B cell (primary cell): ENCODE measurements at regions not wholly inside any gene's neighbourhood (a gene's known extent, or its start where the extent isn't known, plus 50 kb on each side); places are given as distances from the start of the nearest gene placed in this dataset.

Experiments used
- ATAC-seq: fragments of 200-7000 bp; cut with Tn5 transposase; one replicate; pipeline ENCODE4 v1.10.0; 2021; ENCODE audit warnings: low read depth, mild to moderate bottlenecking, moderate number of reproducible peaks, moderate library complexity
- CTCF ChIA-PET: fragments of 350-600 bp; sonication (Branson Sonifier 250); formaldehyde crosslinking; loops from one replicate; lab custom pipeline; 2021; ENCODE audit warnings: antibody characterized with exemption, inconsistent platforms; lab: Charles Lee
- POLR2A ChIA-PET: fragments of 350-600 bp; sonication (Branson Sonifier 250); formaldehyde crosslinking; loops from one replicate; lab custom pipeline; 2021; ENCODE audit warnings: antibody characterized with exemption; lab: Charles Lee
- DNase-seq: peaks from one replicate; pipeline ENCODE4 v3.0.0; 2013
- H2AFZ ChIP-seq: 2 replicates; pipeline ENCODE4 v1.6.1; 2012; ENCODE audit warnings: mild to moderate bottlenecking, low read depth, low read length; ENCODE audit not compliant: insufficient read depth, poor library complexity, severe bottlenecking
- H3K27ac ChIP-seq, 2 donors: 1 replicate in 1 of 2; 2 replicates in 1 of 2; pipeline ENCODE4 v1.5.1; 2012 to 2013; ENCODE audit warnings: low read length in 2 of 2, mild to moderate bottlenecking in 2 of 2, moderate library complexity in 1 of 2
- H3K27me3 ChIP-seq, 4 experiments: fragments of 200-600 bp in 1 of 4; sonication (generic) in 1 of 4; replicated peaks in 1 of 4; 1 replicate in 2 of 4; 2 replicates in 2 of 4; pipeline versions ENCODE4 v1.6.1 to v1.7.0; 2013 to 2016; ENCODE audit warnings: low read length in 3 of 4, mild to moderate bottlenecking in 2 of 4, mixed read lengths in 1 of 4, moderate library complexity in 1 of 4; ENCODE audit not compliant: insufficient read depth in 4 of 4, control insufficient read depth in 3 of 4; ENCODE audit errors: control extremely low read depth in 1 of 4
- H3K36me3 ChIP-seq, 2 experiments: replicated peaks in 1 of 2; 1 replicate in 1 of 2; 2 replicates in 1 of 2; pipeline versions ENCODE4 v1.6.1 to v1.7.1; 2013; ENCODE audit warnings: low read length in 1 of 2; ENCODE audit not compliant: insufficient read depth in 2 of 2, control insufficient read depth in 1 of 2; ENCODE audit errors: control extremely low read depth in 1 of 2, extremely low read depth in 1 of 2
- H3K4me1 ChIP-seq, 2 donors: fragments of 200-600 bp in 1 of 2; sonication (generic) in 1 of 2; 1 replicate in 1 of 2; 2 replicates in 1 of 2; pipeline versions ENCODE4 v1.5.1 to v1.6.1; 2013 to 2017; ENCODE audit warnings: low read length in 2 of 2; ENCODE audit not compliant: control insufficient read depth in 2 of 2, insufficient read depth in 2 of 2
- H3K4me2 ChIP-seq: replicated peaks from 2 replicates; pipeline ENCODE3; 2012; ENCODE audit warnings: mild to moderate bottlenecking, low read depth, low read length; ENCODE audit not compliant: poor library complexity, severe bottlenecking
- H3K4me3 ChIP-seq, 5 experiments: fragments of 200-600 bp in 1 of 5; sonication (generic) in 1 of 5; 1 replicate in 3 of 5; 2 replicates in 2 of 5; pipeline versions ENCODE4 v1.5.1 to v1.7.0; 2011 to 2016; ENCODE audit warnings: low read length in 4 of 5, mild to moderate bottlenecking in 4 of 5, low read depth in 2 of 5, control low read depth in 1 of 5, moderate library complexity in 1 of 5; ENCODE audit not compliant: insufficient read depth in 1 of 5; ENCODE audit errors: control extremely low read depth in 1 of 5, extremely low read depth in 1 of 5
- H3K79me2 ChIP-seq: fragments of 200-600 bp; sonication (generic); one replicate; pipeline ENCODE4 v1.6.0; 2016; ENCODE audit warnings: low read length; ENCODE audit not compliant: control insufficient read depth, insufficient read depth
- H3K9ac ChIP-seq: fragments of 200-600 bp; sonication (generic); 2 replicates; pipeline ENCODE4 v1.6.1; 2017; ENCODE audit warnings: mild to moderate bottlenecking, low read length, moderate library complexity
- H3K9me3 ChIP-seq, 3 donors: one replicate each; pipeline versions ENCODE4 v1.6.1 to v1.7.1; 2013; ENCODE audit warnings: low read length in 2 of 3; ENCODE audit not compliant: control insufficient read depth in 2 of 3, insufficient read depth in 1 of 3; ENCODE audit errors: control extremely low read depth in 1 of 3
- H4K20me1 ChIP-seq: 2 replicates; pipeline ENCODE4 v1.6.0; 2012; ENCODE audit warnings: mild to moderate bottlenecking, low read length; ENCODE audit not compliant: insufficient read depth, control insufficient read depth, poor library complexity, severe bottlenecking
- H3K27ac Mint-ChIP-seq: one replicate; pipeline ENCODE4 v1.8.0; 2021; ENCODE audit warnings: mixed read lengths
- H3K27me3 Mint-ChIP-seq: one replicate; pipeline ENCODE4 v1.8.0; 2021; ENCODE audit warnings: mixed read lengths
- H3K4me1 Mint-ChIP-seq: one replicate; pipeline ENCODE4 v1.8.0; 2021; ENCODE audit warnings: mixed read lengths
- H3K4me3 Mint-ChIP-seq: one replicate; pipeline ENCODE4 v1.8.0; 2021; ENCODE audit warnings: mixed read lengths
- H3K9me3 Mint-ChIP-seq: one replicate; pipeline ENCODE4 v1.8.0; 2022; ENCODE audit warnings: mixed read lengths; ENCODE audit not compliant: insufficient read depth
- EZH2 ChIP-seq: IDR thresholded peaks from 2 replicates; pipeline ENCODE4 v1.6.1; 2012; ENCODE audit warnings: borderline replicate concordance, low read depth, mild to moderate bottlenecking, moderate library complexity, low read length; ENCODE audit not compliant: insufficient read depth, poor library complexity, severe bottlenecking
- WGBS: methylation state at CpG from one replicate; pipeline ENCODE4 v1.1.5; 2013; ENCODE audit warnings: missing lambda C conversion rate; ENCODE audit not compliant: insufficient coverage; 5-methylcytosine and 5-hydroxymethylcytosine counted together
- intact Hi-C: fragments of 100-400 bp; cut with micrococcal nuclease; formaldehyde crosslinking; loops from one replicate; pipeline ENCODE4 v1.10.0; 2022
- TF ChIP-seq, protein P1 (sequence below): fragments of 200-600 bp; IDR thresholded peaks from one replicate; pipeline ENCODE4 v1.8.0; 2022; ENCODE audit warnings: antibody characterized with exemption, mild to moderate bottlenecking

DNA sequence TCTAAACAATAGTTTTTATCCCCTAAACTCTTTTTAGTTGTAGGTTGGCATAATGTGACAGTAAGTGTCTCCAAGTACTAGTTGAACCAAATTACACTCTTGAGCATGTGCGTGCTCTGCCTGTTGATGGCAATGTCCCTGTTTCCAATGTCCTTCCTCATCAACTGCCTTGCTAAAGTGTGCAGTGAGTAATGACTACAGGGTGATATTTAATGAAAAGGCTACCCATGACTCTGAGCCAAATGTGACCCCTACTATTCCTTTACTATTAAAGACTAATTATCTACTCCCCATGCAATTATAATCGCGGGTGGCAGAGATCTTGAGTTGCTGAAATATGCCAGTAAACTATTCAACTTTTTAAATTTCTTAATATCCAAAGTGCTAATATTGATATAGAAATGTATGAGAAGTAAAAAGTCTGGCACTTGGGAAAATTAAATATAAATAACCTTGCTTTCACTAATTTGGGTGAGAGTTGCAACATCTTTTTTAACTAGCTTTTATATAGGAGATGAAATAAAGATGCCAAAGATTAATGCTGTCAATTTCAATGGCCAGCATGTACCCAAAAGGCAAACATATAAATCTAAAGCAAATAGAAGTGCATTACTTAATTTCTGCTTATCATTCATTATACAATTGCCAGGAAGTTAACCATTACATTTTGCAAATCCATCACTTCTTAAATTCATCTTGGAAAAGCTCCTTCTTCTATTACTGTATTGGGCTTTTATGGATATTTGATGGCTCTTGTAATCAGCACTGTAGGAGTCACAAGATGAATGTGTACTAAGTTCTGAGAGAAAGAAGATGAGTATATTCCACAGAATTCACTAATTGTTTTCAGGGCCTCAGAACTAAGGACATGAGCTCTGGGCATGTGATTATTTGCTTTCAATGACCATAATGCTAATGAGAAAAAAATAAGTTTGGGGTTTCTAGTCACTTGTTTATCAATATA is 518.2 kb upstream of the NAALADL2 start:
- DNase-seq, result no peak
- no peak overlapping the region for H3K27ac Mint-ChIP-seq
- Histone ChIP-seq H3K9me3 (no peaks in the 10 kb centered on the region), H3K9ac (no peak overlapping the region), H3K4me2 (no peak overlapping the region), H3K4me3 (no peak overlapping the region), H3K27me3 (no peaks in the 10 kb centered on the region), H3K27ac (no peak overlapping the region), H3K36me3 (no peaks in the 10 kb centered on the region), H4K20me1 (no peaks in the 10 kb centered on the region), H2AFZ (no peak overlapping the region), H3K79me2 (no peaks in the 10 kb centered on the region), H3K4me1 (no peaks in the 10 kb centered on the region)
- H3K9me3 Mint-ChIP-seq, result peaks cover 1% of the 10 kb centered on the region
- no peak for ATAC-seq
- no peak overlapping the region for H3K4me3 Mint-ChIP-seq
- intact Hi-C loops, result no loop called here
- CTCF ChIA-PET, result no interaction called here
- no peaks in the 10 kb centered on the region for H3K27me3 Mint-ChIP-seq
- POLR2A ChIA-PET, result no interaction called here
- H3K4me1 Mint-ChIP-seq, result no peaks in the 10 kb centered on the region
- no CpG with 5 or more reads among the region's 3 CpGs for WGBS
- no peak for TF ChIP-seq EZH2
- TF ChIP-seq, protein P1, sequence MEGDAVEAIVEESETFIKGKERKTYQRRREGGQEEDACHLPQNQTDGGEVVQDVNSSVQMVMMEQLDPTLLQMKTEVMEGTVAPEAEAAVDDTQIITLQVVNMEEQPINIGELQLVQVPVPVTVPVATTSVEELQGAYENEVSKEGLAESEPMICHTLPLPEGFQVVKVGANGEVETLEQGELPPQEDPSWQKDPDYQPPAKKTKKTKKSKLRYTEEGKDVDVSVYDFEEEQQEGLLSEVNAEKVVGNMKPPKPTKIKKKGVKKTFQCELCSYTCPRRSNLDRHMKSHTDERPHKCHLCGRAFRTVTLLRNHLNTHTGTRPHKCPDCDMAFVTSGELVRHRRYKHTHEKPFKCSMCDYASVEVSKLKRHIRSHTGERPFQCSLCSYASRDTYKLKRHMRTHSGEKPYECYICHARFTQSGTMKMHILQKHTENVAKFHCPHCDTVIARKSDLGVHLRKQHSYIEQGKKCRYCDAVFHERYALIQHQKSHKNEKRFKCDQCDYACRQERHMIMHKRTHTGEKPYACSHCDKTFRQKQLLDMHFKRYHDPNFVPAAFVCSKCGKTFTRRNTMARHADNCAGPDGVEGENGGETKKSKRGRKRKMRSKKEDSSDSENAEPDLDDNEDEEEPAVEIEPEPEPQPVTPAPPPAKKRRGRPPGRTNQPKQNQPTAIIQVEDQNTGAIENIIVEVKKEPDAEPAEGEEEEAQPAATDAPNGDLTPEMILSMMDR, result no peak

DNA sequence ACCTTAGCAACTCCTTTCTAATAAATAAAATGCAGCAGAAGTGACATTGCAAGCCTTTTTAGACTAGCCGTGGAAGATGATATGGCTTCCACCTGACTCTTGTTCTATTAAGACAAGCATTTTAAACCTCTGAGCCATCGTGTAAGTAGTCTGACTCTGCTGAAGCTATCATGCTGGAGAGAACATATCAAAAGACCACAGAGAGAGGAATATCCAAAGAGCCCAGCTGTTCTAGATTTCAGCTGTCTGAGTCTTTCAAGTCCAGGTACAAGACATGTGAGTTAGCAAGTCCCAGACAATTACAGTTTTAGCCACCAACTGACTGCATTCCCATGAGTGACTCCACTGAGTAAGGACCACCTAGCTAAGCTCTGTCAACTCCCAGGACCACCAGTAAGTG is 517.0 kb upstream of the NAALADL2 start:
- Histone ChIP-seq H3K27me3 (no peaks in the 10 kb centered on the region), H3K36me3 (no peaks in the 10 kb centered on the region), H3K79me2 (no peaks in the 10 kb centered on the region), H3K9me3 (no peaks in the 10 kb centered on the region), H3K9ac (no peak overlapping the region), H2AFZ (no peak overlapping the region), H4K20me1 (no peaks in the 10 kb centered on the region), H3K4me2 (no peak overlapping the region), H3K27ac (no peak overlapping the region), H3K4me1 (no peaks in the 10 kb centered on the region), H3K4me3 (no peak overlapping the region)
- Mint-ChIP-seq H3K4me1 (no peaks in the 10 kb centered on the region), H3K4me3 (no peak overlapping the region), H3K27me3 (no peaks in the 10 kb centered on the region), H3K27ac (no peak overlapping the region), H3K9me3 (peaks cover 1% of the 10 kb centered on the region)
- WGBS, result 91% methylated on average over 2 of the region's 2 CpGs
- ChIA-PET POLR2A (no interaction called here), CTCF (no interaction called here)
- DNase-seq, result no peak
- ATAC-seq, result no peak
- TF ChIP-seq EZH2, result no peak
- TF ChIP-seq, protein P1, result no peak
- intact Hi-C loops, result no loop called here
